MCF 10A (cell line): ENCODE measurements at regions not wholly inside any gene's neighbourhood (a gene's known extent, or its start where the extent isn't known, plus 50 kb on each side); places are given as distances from the start of the nearest gene placed in this dataset.

ENCODE experiments used
- BruUV-seq: library from RNA; stranded (reverse); fragments of 400-500 nt; replicated peaks from 2 replicates; lab custom pipeline; 2021; lab: Mats Ljungman, UMichigan
- CTCF ChIA-PET: fragments of 300-600 bp; sonication (Branson Sonifier 250); formaldehyde crosslinking; extraction: SDS; loops from one replicate; lab custom pipeline; 2021; ENCODE audit warnings: antibody characterized with exemption, inconsistent platforms; lab: Yijun Ruan, JAX
- POLR2A ChIA-PET: fragments of 300-600, 350-650 bp; sonication (Branson Sonifier 250); formaldehyde crosslinking; extraction: SDS; loops from one replicate; lab custom pipeline; 2020; ENCODE audit warnings: antibody characterized with exemption, inconsistent platforms; lab: Yijun Ruan, JAX
- DNase-seq: peaks from one replicate; pipeline ENCODE4 v3.0.0-alpha.2; 2018; ENCODE audit not compliant: unreplicated experiment
- H3K27ac Mint-ChIP-seq: one replicate; pipeline ENCODE4 v1.8.0; 2022; ENCODE audit warnings: mild to moderate bottlenecking, low read depth, mixed read lengths; ENCODE audit not compliant: unreplicated experiment
- H3K27me3 Mint-ChIP-seq: one replicate; pipeline ENCODE4 v1.8.0; 2022; ENCODE audit warnings: mixed read lengths; ENCODE audit not compliant: insufficient read depth, unreplicated experiment
- H3K36me3 Mint-ChIP-seq: one replicate; pipeline ENCODE4 v1.8.0; 2022; ENCODE audit warnings: mild to moderate bottlenecking, moderate library complexity, mixed read lengths; ENCODE audit not compliant: insufficient read depth, unreplicated experiment
- H3K4me1 Mint-ChIP-seq: one replicate; pipeline ENCODE4 v1.8.0; 2022; ENCODE audit warnings: mixed read lengths; ENCODE audit not compliant: insufficient read depth, unreplicated experiment
- H3K4me3 Mint-ChIP-seq: one replicate; pipeline ENCODE4 v1.8.0; 2022; ENCODE audit warnings: mild to moderate bottlenecking, moderate library complexity, mixed read lengths; ENCODE audit not compliant: unreplicated experiment
- H3K9me3 Mint-ChIP-seq: one replicate; pipeline ENCODE4 v1.8.0; 2022; ENCODE audit warnings: mixed read lengths; ENCODE audit not compliant: unreplicated experiment
- intact Hi-C: fragments of 100-400 bp; cut with micrococcal nuclease; formaldehyde crosslinking; loops from 2 replicates; pipeline ENCODE4 v1.14.1; 2022
- TF ChIP-seq, protein P1 (sequence below): fragments of 200-600 bp; IDR thresholded peaks from one replicate; pipeline ENCODE4 v1.8.0; 2022; ENCODE audit warnings: antibody characterized with exemption, mild to moderate bottlenecking; ENCODE audit not compliant: unreplicated experiment

DNA sequence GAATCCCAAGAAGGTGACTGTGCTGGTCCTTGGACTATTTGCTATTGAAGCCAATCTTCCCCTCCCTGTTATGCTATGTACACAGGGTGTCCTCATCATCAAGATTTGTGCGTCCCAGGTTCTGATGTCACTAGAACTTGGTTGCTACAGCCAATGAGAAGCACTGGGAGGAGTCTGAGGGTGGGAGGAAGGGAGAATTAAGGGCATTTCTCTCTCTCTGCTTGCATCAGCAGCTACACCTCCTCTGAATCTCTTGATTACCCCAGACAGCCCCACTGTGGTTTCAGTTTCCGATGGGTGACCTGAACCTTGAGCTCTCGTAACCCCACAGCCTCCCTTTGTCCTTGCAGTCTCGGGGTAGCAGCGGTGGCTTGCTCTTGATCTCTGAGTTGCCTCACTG, 212.4 kb upstream of the SESN3 start:
- no peaks in the 10 kb centered on the region for H3K27me3 Mint-ChIP-seq
- no peak overlapping the region for H3K4me3 Mint-ChIP-seq
- TF ChIP-seq, protein P1, sequence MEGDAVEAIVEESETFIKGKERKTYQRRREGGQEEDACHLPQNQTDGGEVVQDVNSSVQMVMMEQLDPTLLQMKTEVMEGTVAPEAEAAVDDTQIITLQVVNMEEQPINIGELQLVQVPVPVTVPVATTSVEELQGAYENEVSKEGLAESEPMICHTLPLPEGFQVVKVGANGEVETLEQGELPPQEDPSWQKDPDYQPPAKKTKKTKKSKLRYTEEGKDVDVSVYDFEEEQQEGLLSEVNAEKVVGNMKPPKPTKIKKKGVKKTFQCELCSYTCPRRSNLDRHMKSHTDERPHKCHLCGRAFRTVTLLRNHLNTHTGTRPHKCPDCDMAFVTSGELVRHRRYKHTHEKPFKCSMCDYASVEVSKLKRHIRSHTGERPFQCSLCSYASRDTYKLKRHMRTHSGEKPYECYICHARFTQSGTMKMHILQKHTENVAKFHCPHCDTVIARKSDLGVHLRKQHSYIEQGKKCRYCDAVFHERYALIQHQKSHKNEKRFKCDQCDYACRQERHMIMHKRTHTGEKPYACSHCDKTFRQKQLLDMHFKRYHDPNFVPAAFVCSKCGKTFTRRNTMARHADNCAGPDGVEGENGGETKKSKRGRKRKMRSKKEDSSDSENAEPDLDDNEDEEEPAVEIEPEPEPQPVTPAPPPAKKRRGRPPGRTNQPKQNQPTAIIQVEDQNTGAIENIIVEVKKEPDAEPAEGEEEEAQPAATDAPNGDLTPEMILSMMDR = no peak
- no peaks in the 10 kb centered on the region for H3K36me3 Mint-ChIP-seq
- no peak overlapping the region for H3K27ac Mint-ChIP-seq
- BruUV-seq = no TSS peak
- intact Hi-C loops = no loop called here
- no peak for DNase-seq
- no peaks in the 10 kb centered on the region for H3K9me3 Mint-ChIP-seq
- ChIA-PET POLR2A (interaction anchor here (1.4 to 2.2 kb wide), 2 partner anchors 11 to 24 kb away, joined by 3 to 15 read pairs; no protein-coding TSS in a partner anchor), CTCF (interaction anchor here (1.0 to 2.4 kb wide), 4 partner anchors 10 to 292 kb away, joined by 3 to 6 read pairs (median 4); no protein-coding TSS in a partner anchor)
- no peaks in the 10 kb centered on the region for H3K4me1 Mint-ChIP-seq

DNA sequence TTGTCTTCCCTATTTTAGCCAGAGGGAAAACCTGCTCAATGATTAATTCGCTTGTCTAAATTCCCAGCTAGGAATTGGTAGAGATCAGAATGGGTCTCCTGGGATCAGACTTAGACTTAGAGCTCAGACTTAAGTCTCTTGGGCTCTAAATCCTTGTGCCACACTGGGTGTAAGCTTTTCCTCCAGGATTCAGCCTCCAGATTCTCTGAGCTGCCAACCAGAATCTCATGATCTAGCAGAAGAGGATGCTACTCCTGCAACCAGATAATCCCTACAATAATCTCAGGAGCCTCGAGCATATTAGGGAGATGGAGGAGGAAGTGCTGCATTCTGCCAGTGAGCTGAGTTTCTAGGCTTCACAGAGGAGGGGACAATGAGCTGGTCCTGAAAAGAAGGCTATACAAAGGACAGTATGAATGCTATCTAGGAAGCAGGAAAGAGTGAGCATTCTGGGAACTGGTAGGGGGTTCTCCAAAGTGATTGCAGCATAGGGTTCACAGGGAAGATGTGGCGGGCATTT, 211.6 kb upstream of the SESN3 start:
- no peak for DNase-seq
- BruUV-seq = no TSS peak
- Mint-ChIP-seq H3K27ac (no peak overlapping the region), H3K27me3 (no peaks in the 10 kb centered on the region), H3K4me3 (no peak overlapping the region), H3K4me1 (no peaks in the 10 kb centered on the region), H3K36me3 (no peaks in the 10 kb centered on the region), H3K9me3 (no peaks in the 10 kb centered on the region)
- POLR2A ChIA-PET = interaction anchor here (0.7 kb wide), 1 partner anchor 9 kb away, joined by 4 read pairs; no protein-coding TSS in a partner anchor
- CTCF ChIA-PET = interaction anchor here (0.6 to 2.4 kb wide), 4 partner anchors 11 to 263 kb away, joined by 3 to 6 read pairs (median 3); no protein-coding TSS in a partner anchor
- TF ChIP-seq, protein P1 = no peak
- intact Hi-C loops = no loop called here

DNA sequence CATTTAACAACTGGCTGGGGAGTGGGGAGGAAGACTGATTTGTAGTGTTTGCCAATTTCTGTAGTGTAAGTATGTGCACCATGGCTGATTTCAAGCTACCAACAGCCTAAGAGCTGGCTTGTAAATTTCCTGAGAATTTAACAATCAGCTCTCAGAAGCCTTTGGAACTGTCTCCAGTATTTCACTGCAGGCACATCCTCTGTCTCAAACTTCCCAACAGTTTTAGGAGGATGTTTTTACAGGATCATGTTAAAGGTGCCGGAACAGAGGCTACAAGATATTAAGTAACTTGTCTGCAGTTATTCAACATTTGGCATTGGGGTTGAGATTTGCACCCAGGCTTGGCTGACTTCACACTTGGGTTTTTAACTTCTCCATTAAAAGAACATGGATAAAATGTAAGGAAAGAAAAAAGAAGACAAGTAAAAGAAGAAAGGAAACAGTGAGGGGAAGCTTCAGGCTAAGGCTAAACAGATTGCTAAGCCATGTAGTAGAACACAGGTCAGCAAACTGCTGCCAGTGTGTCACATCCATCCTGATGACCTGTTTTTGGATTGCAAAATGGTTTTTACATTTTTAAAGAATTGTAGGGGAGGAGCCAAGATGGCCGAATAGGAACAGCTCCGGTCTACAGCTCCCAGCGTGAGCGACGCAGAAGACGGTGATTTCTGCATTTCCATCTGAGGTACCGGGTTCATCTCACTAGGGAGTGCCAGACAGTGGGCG, 204.8 kb upstream of the SESN3 start:
- POLR2A ChIA-PET = no interaction called here
- DNase-seq = no peak
- BruUV-seq = no TSS peak
- H3K4me1 Mint-ChIP-seq = peaks cover 7% of the 10 kb centered on the region
- no peaks in the 10 kb centered on the region for H3K36me3 Mint-ChIP-seq
- H3K4me3 Mint-ChIP-seq = no peak overlapping the region
- intact Hi-C loops = no loop called here
- CTCF ChIA-PET = no interaction called here
- no peaks in the 10 kb centered on the region for H3K9me3 Mint-ChIP-seq
- TF ChIP-seq, protein P1 = no peak
- no peaks in the 10 kb centered on the region for H3K27me3 Mint-ChIP-seq
- no peak overlapping the region for H3K27ac Mint-ChIP-seq

DNA sequence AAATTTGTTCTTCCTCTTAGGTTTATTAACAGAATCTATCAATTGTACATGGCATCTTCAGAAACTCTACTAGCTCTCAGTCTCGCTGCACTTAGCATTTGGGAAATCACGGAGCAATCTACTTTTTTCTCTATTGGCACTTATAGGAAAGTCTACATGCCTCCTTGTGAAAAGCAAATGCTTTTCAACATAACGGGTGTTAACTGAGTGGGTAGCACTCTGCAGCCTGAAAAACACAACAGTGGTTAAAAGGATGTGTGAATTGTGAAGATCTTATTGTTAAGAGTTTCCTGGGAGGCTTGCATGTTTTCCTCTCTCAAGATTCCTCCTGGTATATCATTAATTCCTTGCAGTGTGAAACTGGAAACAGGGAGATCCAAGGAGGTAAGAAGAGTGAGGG, 204.2 kb upstream of the SESN3 start:
- Mint-ChIP-seq H3K4me3 (no peak overlapping the region), H3K4me1 (peaks cover 7% of the 10 kb centered on the region), H3K27me3 (no peaks in the 10 kb centered on the region), H3K27ac (no peak overlapping the region), H3K9me3 (no peaks in the 10 kb centered on the region), H3K36me3 (no peaks in the 10 kb centered on the region)
- no peak for DNase-seq
- CTCF ChIA-PET = interaction anchor here (0.6 kb wide), 1 partner anchor 12 kb away, joined by 4 read pairs; no protein-coding TSS in a partner anchor
- no TSS peak for BruUV-seq
- POLR2A ChIA-PET = no interaction called here
- TF ChIP-seq, protein P1 = no peak
- intact Hi-C loops = no loop called here
